OCI-LY1 (cell line): ENCODE measurements at regions not wholly inside any gene's neighbourhood (a gene's known extent, or its start where the extent isn't known, plus 50 kb on each side); places are given as distances from the start of the nearest gene placed in this dataset.
"Not testable (repeated sequence)": the region's sequence is repeated elsewhere in the genome, so short reads cannot be mapped to it uniquely, and the experiment has no call there.

ENCODE experiments used
- H2AFZ ChIP-seq: fragments of 200-600 bp; sonication (generic), shearing (Covaris generic); 2 replicates; pipeline ENCODE4 v1.6.0; 2014; ENCODE audit warnings: antibody characterized with exemption, mild to moderate bottlenecking, low read length
- H3F3A ChIP-seq: fragments of 200-600 bp; sonication (generic), shearing (Covaris generic); 2 replicates; pipeline ENCODE4 v1.6.0; 2014; ENCODE audit warnings: mild to moderate bottlenecking, antibody characterized with exemption, low read length, moderate library complexity; ENCODE audit not compliant: insufficient read depth
- H3K27ac ChIP-seq: fragments of 200-600 bp; sonication (generic); 2 replicates; pipeline ENCODE4 v1.5.1; 2014; ENCODE audit warnings: low read length, mixed run types, mild to moderate bottlenecking, low read depth; ENCODE audit not compliant: poor library complexity, severe bottlenecking
- H3K27me3 ChIP-seq: fragments of 200-600 bp; sonication (generic); 2 replicates; pipeline ENCODE4 v1.6.0; 2014; ENCODE audit warnings: antibody characterized with exemption, mild to moderate bottlenecking, low read length, moderate library complexity; ENCODE audit not compliant: insufficient read depth
- H3K36me3 ChIP-seq: fragments of 200-600 bp; sonication (generic); 2 replicates; pipeline ENCODE4 v1.6.1; 2014; ENCODE audit warnings: mild to moderate bottlenecking, antibody characterized with exemption, low read length, moderate library complexity, mixed read lengths; ENCODE audit not compliant: insufficient read depth
- H3K4me1 ChIP-seq: fragments of 200-600 bp; sonication (generic); 2 replicates; pipeline ENCODE4 v1.5.1; 2014; ENCODE audit warnings: mild to moderate bottlenecking, low read length, moderate library complexity; ENCODE audit not compliant: insufficient read depth, severe bottlenecking
- H3K4me2 ChIP-seq: fragments of 200-600 bp; sonication (generic), shearing (Covaris generic); 2 replicates; pipeline ENCODE4 v1.6.1; 2014; ENCODE audit warnings: low read length
- H3K4me3 ChIP-seq: fragments of 200-600 bp; sonication (generic); 2 replicates; pipeline ENCODE4 v1.5.1; 2014; ENCODE audit warnings: low read length, low read depth, mild to moderate bottlenecking, mixed read lengths; ENCODE audit not compliant: poor library complexity, severe bottlenecking
- H3K79me2 ChIP-seq: fragments of 200-600 bp; shearing (Covaris generic); 2 replicates; pipeline ENCODE4 v1.6.1; 2016; ENCODE audit warnings: mixed run types, low read length, mixed read lengths; ENCODE audit not compliant: insufficient read depth
- H3K9ac ChIP-seq: fragments of 200-600 bp; sonication (generic), shearing (Covaris generic); 2 replicates; pipeline ENCODE4 v1.6.1; 2014; ENCODE audit warnings: mild to moderate bottlenecking, low read length, mixed read lengths
- H3K9me2 ChIP-seq: fragments of 200-600 bp; sonication (generic), shearing (Covaris generic); 2 replicates; pipeline ENCODE4 v1.6.1; 2014; ENCODE audit warnings: low read depth, mild to moderate bottlenecking, low read length, mixed read lengths
- H3K9me3 ChIP-seq: fragments of 200-600 bp; shearing (Covaris generic); 2 replicates; pipeline ENCODE4 v1.6.1; 2014; ENCODE audit warnings: low read length, mixed read lengths
- H4K20me1 ChIP-seq: fragments of 200-600 bp; sonication (generic), shearing (Covaris generic); 2 replicates; pipeline ENCODE4 v1.6.0; 2016; ENCODE audit warnings: mild to moderate bottlenecking, low read length; ENCODE audit not compliant: insufficient read depth
- EZH2 ChIP-seq: fragments of 200-600 bp; sonication (generic), shearing (Covaris generic); IDR thresholded peaks from 2 replicates; pipeline ENCODE4 v1.8.0; 2017; ENCODE audit warnings: borderline replicate concordance, mixed run types, mild to moderate bottlenecking, antibody characterized with exemption, low read length, moderate library complexity, mixed read lengths
- TF ChIP-seq, protein P1 (sequence below): fragments of 200-600 bp; sonication (generic), shearing (Covaris generic); IDR thresholded peaks from 2 replicates; pipeline ENCODE4 v1.5.1; 2017; ENCODE audit warnings: mild to moderate bottlenecking, antibody characterized with exemption, low read length, moderate library complexity, mixed read lengths

DNA sequence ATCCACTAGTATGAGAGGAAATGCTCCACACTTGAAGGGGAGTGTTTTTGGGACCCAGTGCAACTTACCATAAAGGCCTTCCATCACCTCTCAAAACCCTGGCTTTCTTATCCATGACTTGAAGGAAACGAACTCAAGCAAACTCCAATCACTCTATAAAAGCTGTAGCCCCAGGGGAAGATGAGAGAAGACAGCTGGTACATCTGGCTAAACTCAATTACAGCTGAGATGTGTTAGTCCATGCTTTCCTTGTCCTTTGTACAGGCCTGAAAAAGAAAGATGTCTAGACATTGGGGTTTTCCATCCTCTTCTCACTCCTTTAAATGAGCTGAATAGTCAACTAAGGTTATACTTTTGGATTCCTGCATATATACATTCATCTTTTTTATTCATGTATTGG is 89.5 kb upstream of the ANKRD30A start:
- Histone ChIP-seq H3K4me1 (no peaks in the 10 kb centered on the region), H3K9ac (no peak overlapping the region), H4K20me1 (no peaks in the 10 kb centered on the region), H3K79me2 (no peaks in the 10 kb centered on the region), H2AFZ (no peak overlapping the region), H3K4me2 (no peak overlapping the region), H3F3A (no peaks in the 10 kb centered on the region), H3K4me3 (no peak overlapping the region), H3K27ac (no peak overlapping the region), H3K9me2 (no peaks in the 10 kb centered on the region), H3K9me3 (no peaks in the 10 kb centered on the region), H3K36me3 (no peaks in the 10 kb centered on the region), H3K27me3 (no peaks in the 10 kb centered on the region)
- TF ChIP-seq EZH2: no peak
- TF ChIP-seq, protein P1, sequence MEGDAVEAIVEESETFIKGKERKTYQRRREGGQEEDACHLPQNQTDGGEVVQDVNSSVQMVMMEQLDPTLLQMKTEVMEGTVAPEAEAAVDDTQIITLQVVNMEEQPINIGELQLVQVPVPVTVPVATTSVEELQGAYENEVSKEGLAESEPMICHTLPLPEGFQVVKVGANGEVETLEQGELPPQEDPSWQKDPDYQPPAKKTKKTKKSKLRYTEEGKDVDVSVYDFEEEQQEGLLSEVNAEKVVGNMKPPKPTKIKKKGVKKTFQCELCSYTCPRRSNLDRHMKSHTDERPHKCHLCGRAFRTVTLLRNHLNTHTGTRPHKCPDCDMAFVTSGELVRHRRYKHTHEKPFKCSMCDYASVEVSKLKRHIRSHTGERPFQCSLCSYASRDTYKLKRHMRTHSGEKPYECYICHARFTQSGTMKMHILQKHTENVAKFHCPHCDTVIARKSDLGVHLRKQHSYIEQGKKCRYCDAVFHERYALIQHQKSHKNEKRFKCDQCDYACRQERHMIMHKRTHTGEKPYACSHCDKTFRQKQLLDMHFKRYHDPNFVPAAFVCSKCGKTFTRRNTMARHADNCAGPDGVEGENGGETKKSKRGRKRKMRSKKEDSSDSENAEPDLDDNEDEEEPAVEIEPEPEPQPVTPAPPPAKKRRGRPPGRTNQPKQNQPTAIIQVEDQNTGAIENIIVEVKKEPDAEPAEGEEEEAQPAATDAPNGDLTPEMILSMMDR: no peak

DNA sequence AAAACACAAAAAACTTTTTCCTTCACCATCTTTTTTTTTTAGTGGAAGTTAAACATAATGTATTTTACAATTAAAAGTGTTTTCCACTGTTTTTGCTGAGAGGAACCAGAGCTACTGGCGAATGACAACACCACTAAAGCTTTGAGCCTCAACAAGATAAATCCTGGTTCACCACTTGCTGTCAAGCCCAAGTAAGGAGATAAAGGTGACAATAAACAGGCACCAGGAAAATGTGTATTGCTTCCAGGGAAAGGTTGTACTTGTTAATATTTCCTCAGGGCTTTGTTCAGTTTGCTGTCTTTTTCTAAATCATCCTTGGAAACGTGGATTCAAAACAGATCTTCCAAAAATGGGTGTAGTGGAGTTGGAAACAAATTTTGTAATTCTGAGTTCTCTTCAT is 109.9 kb upstream of the ANKRD30A start:
- Histone ChIP-seq H3K4me3 (no peak overlapping the region), H3K27me3 (no peaks in the 10 kb centered on the region), H3K9me2 (no peaks in the 10 kb centered on the region), H3K4me1 (no peaks in the 10 kb centered on the region), H3K36me3 (no peaks in the 10 kb centered on the region), H3K4me2 (no peak overlapping the region), H3K79me2 (no peaks in the 10 kb centered on the region), H2AFZ (no peak overlapping the region), H3K9me3 (no peaks in the 10 kb centered on the region), H4K20me1 (no peaks in the 10 kb centered on the region), H3K27ac (no peak overlapping the region), H3F3A (no peaks in the 10 kb centered on the region), H3K9ac (no peak overlapping the region)
- TF ChIP-seq, protein P1: no peak
- no peak for TF ChIP-seq EZH2

DNA sequence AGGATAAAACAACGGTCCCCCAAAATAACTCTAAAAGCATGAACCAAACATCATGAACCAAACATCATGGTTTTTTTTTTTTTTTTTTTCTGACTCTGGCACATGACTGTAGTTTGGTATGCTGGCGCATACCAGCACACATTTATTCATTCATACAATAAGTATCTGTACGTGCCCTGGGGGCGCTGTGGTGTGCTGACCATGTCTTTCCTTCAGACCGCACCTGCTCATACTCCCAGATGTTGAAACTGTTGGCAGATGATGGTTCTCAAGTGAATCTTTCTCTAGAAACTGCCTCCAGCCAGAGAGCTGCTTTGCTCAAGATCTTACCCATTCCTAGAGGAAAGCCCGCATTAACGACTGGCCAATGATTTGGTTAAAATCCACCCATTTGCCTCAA is 114.7 kb upstream of the ANKRD30A start:
- no peak overlapping the region for H3K9ac ChIP-seq
- H2AFZ ChIP-seq: no peak overlapping the region
- H3K4me1 ChIP-seq: no peaks in the 10 kb centered on the region
- no peak overlapping the region for H3K4me2 ChIP-seq
- no peak overlapping the region for H3K27ac ChIP-seq
- no peaks in the 10 kb centered on the region for H3F3A ChIP-seq
- H3K4me3 ChIP-seq: no peak overlapping the region
- H3K9me3 ChIP-seq: no peaks in the 10 kb centered on the region
- H3K9me2 ChIP-seq: no peaks in the 10 kb centered on the region
- H3K27me3 ChIP-seq: no peaks in the 10 kb centered on the region
- H3K36me3 ChIP-seq: no peaks in the 10 kb centered on the region
- no peaks in the 10 kb centered on the region for H3K79me2 ChIP-seq
- H4K20me1 ChIP-seq: no peaks in the 10 kb centered on the region
- no peak for TF ChIP-seq EZH2
- TF ChIP-seq, protein P1: no peak

DNA sequence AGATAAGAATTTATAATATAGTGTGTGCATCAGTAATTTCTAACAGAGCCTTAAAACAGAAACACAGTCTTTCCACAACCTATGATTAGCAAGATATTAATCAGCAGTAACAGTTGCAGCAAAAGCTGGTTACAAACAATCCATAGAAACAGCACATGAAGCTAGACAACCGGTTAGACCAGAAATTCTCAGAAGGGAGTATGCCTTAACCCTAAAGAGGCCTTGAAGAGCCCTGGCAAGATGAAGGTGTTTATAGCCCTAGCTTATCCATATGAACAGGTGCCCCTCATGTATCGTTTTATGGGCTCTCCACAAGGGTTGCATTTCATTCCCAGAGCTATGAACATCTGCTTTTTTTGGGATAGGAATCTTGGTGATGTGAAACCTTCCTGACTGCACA is 117.1 kb upstream of the ANKRD30A start:
- not testable (repeated sequence) for H3K36me3 ChIP-seq, H4K20me1 ChIP-seq, H3K4me1 ChIP-seq, H3F3A ChIP-seq, H3K4me2 ChIP-seq, H2AFZ ChIP-seq, H3K79me2 ChIP-seq, H3K9me3 ChIP-seq, H3K9ac ChIP-seq, H3K27me3 ChIP-seq, H3K9me2 ChIP-seq, H3K4me3 ChIP-seq, H3K27ac ChIP-seq
